ENCODE measurements at regions not wholly inside any gene's neighbourhood (a gene's known extent, or its start where the extent isn't known, plus 50 kb on each side); places are given as distances from the start of the nearest gene placed in this dataset.

DNA sequence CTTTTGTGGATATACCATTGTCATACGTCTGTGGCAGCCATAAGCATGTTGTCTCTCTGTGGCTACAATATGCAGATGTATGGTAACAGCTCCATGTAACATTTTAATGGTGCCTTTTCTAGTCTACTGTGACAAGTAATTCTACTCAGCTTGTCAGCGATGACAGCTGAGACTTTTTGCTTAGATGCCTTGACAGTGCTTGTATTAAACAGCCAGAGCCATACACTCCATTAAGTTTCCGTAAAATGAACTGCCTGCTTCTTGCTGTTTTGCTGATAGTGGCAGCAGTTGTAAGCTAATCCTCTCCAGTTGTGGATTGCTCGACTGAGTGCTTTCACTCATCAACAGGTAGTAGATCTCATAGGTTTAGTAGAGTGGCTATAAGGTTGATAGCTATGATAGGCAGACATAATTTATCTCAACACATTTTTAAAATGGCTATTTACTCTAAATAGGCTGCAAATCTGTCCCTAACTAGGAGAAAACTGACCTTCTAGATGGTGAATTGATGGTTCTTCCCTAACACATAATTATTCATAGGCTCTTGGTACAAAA, 260.2 kb upstream of the NAALADL2 start:
- ChIA-PET CTCF (interaction anchor here (1.3 kb wide), 1 partner anchor 14 kb away, joined by 4 read pairs; no protein-coding TSS in a partner anchor), POLR2A (no interaction called here)
- BruUV-seq (replicated peaks): no TSS peak
- DNase-seq (ENCODE audit: low read depth, low spot score): no peak
- Histone ChIP-seq H3K27ac (ENCODE audit: insufficient read depth, low read depth, low read length) (no peak overlapping the region), H3K4me2 (ENCODE audit: insufficient read depth, low read length) (no peak overlapping the region), H3K9me3 (replicated peaks; ENCODE audit: control insufficient read depth, insufficient read depth, low read length) (no peaks in the 10 kb centered on the region), H3K79me2 (ENCODE audit: control insufficient read depth, insufficient read depth, low read length) (no peaks in the 10 kb centered on the region), H3K27me3 (ENCODE audit: control insufficient read depth in 2 of 2, insufficient read depth in 2 of 2, low read length in 2 of 2) (no peaks in the 10 kb centered on the region), H3K9me1 (replicated peaks; ENCODE audit: control insufficient read depth, extremely low read depth, insufficient read depth, low read length) (no peaks in the 10 kb centered on the region), H3K4me3 (replicated peaks in 1 of 3; ENCODE audit: insufficient read depth in 1 of 3, low read depth in 1 of 3, low read length in 3 of 3) (no peak overlapping the region), H3K4me1 (ENCODE audit: control insufficient read depth, extremely low read depth, insufficient read depth, low read length) (no peaks in the 10 kb centered on the region), H4K20me1 (replicated peaks; ENCODE audit: control insufficient read depth, extremely low read depth, insufficient read depth, low read length) (no peaks in the 10 kb centered on the region), H2AFZ (ENCODE audit: low read depth, low read length) (no peak overlapping the region), H3K36me3 (ENCODE audit: control insufficient read depth in 2 of 2, extremely low read depth in 1 of 2, insufficient read depth in 2 of 2, low read length in 2 of 2) (no peaks in the 10 kb centered on the region), H3K9ac (replicated peaks; ENCODE audit: extremely low read depth, insufficient read depth, low read length) (no peak overlapping the region)
- dilution Hi-C loops (cut with MboI; ENCODE audit: extremely low pct_ligation_motif_present, low sequenced_read_pairs): no loop called here
- no peak for FAIRE-seq
- intact Hi-C loops (cut with micrococcal nuclease): no loop called here
- no peak for TF ChIP-seq GATA2 (IDR thresholded peaks at IDR 0.05; ENCODE audit: insufficient read depth, insufficient read length, low read depth, low read length)
- TF ChIP-seq MYC (IDR thresholded peaks at IDR 0.05; ENCODE audit: low read depth, low read length): no peak
- TF ChIP-seq, protein P1, sequence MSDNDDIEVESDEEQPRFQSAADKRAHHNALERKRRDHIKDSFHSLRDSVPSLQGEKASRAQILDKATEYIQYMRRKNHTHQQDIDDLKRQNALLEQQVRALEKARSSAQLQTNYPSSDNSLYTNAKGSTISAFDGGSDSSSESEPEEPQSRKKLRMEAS (IDR thresholded peaks at IDR 0.05; ENCODE audit: insufficient read depth, insufficient read length): no peak

DNA sequence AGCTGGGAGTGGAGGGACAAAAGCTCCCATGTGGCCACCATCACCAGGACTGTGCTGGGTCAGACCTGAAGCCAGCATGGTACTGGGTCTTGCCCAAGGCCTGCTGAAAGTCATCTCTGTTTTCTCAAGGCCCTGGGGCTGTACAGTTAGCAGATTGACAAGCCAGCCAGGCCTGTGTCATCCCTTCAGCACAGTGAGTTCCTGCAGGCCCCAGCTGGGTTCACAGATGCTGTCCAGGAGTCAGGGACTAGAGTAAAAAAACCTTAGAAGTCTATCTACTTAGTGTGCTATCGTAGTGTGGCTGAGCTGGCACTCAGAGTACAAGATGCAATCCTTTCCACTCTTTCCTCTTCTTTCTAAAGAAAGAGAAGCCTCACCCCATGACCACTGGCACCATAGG, 246.0 kb upstream of the NAALADL2 start:
- dilution Hi-C loops (cut with MboI; ENCODE audit: extremely low pct_ligation_motif_present, low sequenced_read_pairs): no loop called here
- no peak for DNase-seq (ENCODE audit: low read depth, low spot score)
- Histone ChIP-seq H3K9me3 (replicated peaks; ENCODE audit: control insufficient read depth, insufficient read depth, low read length) (no peaks in the 10 kb centered on the region), H3K4me1 (ENCODE audit: control insufficient read depth, extremely low read depth, insufficient read depth, low read length) (no peaks in the 10 kb centered on the region), H3K4me2 (ENCODE audit: insufficient read depth, low read length) (no peak overlapping the region), H3K36me3 (ENCODE audit: control insufficient read depth in 2 of 2, extremely low read depth in 1 of 2, insufficient read depth in 2 of 2, low read length in 2 of 2) (no peaks in the 10 kb centered on the region), H3K27ac (ENCODE audit: insufficient read depth, low read depth, low read length) (no peak overlapping the region), H3K9me1 (replicated peaks; ENCODE audit: control insufficient read depth, extremely low read depth, insufficient read depth, low read length) (no peaks in the 10 kb centered on the region), H2AFZ (ENCODE audit: low read depth, low read length) (no peak overlapping the region), H3K4me3 (replicated peaks in 1 of 3; ENCODE audit: insufficient read depth in 1 of 3, low read depth in 1 of 3, low read length in 3 of 3) (no peak overlapping the region), H3K27me3 (ENCODE audit: control insufficient read depth in 2 of 2, insufficient read depth in 2 of 2, low read length in 2 of 2) (no peaks in the 10 kb centered on the region), H3K79me2 (ENCODE audit: control insufficient read depth, insufficient read depth, low read length) (no peaks in the 10 kb centered on the region), H4K20me1 (replicated peaks; ENCODE audit: control insufficient read depth, extremely low read depth, insufficient read depth, low read length) (no peaks in the 10 kb centered on the region), H3K9ac (replicated peaks; ENCODE audit: extremely low read depth, insufficient read depth, low read length) (no peak overlapping the region)
- ChIA-PET POLR2A (no interaction called here), CTCF (interaction anchor here (1.0 to 1.3 kb wide), 2 partner anchors 13 to 14 kb away, joined by 3 to 4 read pairs; no protein-coding TSS in a partner anchor)
- TF ChIP-seq, protein P1 (IDR thresholded peaks at IDR 0.05; ENCODE audit: insufficient read depth, insufficient read length): no peak
- TF ChIP-seq GATA2 (IDR thresholded peaks at IDR 0.05; ENCODE audit: insufficient read depth, insufficient read length, low read depth, low read length) (no peak), MYC (IDR thresholded peaks at IDR 0.05; ENCODE audit: low read depth, low read length) (no peak), JUN (IDR thresholded peaks at IDR 0.05; ENCODE audit: borderline replicate concordance, insufficient read depth, insufficient read length, low read depth) (no peak)
- intact Hi-C loops (cut with micrococcal nuclease): no loop called here
- no peak for FAIRE-seq
- no TSS peak for BruUV-seq (replicated peaks)

Data from endothelial cell of umbilical vein (primary cell).